IMR-90 (cell line): ENCODE measurements at regions not wholly inside any gene's neighbourhood (a gene's known extent, or its start where the extent isn't known, plus 50 kb on each side); places are given as distances from the start of the nearest gene placed in this dataset.

ENCODE experiments used
- BHLHE40 ChIP-seq: fragments of 150-350 bp; IDR thresholded peaks from 2 replicates; pipeline ENCODE4 v1.6.1; 2016; ENCODE audit warnings: mild to moderate bottlenecking, low read depth, low read length
- CEBPB ChIP-seq: IDR thresholded peaks from 2 replicates; pipeline ENCODE4 v1.6.1; 2012; ENCODE audit warnings: low read depth, low read length, improper control_type of control experiment
- CTCF ChIP-seq: conservative IDR thresholded peaks from 2 replicates; pipeline ENCODE4 v1.5.1; 2012; ENCODE audit warnings: mild to moderate bottlenecking, low read depth, low read length, improper control_type of control experiment
- ELK1 ChIP-seq: fragments of 150-350 bp; IDR thresholded peaks from 2 replicates; pipeline ENCODE4 v1.6.1; 2016; ENCODE audit warnings: low read depth, mild to moderate bottlenecking, low read length, moderate library complexity, borderline replicate concordance
- POLR2A ChIP-seq: IDR thresholded peaks from 2 replicates; pipeline ENCODE4 v1.6.1; 2012; ENCODE audit warnings: mild to moderate bottlenecking, low read depth, low read length
- RCOR1 ChIP-seq: IDR thresholded peaks from 2 replicates; pipeline ENCODE4 v1.6.1; 2012; ENCODE audit warnings: mild to moderate bottlenecking, low read length, improper control_type of control experiment; ENCODE audit not compliant: insufficient replicate concordance

DNA sequence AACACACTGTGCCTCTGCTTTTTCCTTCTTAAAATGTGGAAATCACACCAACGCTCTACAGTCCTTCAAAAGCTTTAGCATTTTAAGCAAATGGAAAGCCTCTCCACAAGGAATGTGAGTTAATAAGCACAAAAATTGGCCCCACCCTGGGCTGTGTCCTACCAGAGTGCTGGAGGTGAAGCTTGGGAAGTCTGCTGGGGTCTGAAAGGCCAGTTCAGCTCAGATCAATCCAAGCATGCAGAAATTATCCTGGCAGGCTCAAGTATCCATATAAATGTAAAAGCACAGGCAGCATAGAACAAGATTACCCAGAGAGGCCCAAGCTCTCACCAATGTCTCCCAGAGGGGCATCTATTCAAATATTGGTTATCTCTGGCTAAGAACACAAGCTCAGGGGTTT, 98.5 kb downstream of the ESM1 start:
- TF ChIP-seq CTCF, result no peak
- TF ChIP-seq CEBPB, result no peak
- no peak for TF ChIP-seq POLR2A
- TF ChIP-seq RCOR1, result no peak
- TF ChIP-seq BHLHE40, result no peak
- no peak for TF ChIP-seq ELK1
